ENCODE measurements at regions not wholly inside any gene's neighbourhood (a gene's known extent, or its start where the extent isn't known, plus 50 kb on each side); places are given as distances from the start of the nearest gene placed in this dataset.

DNA sequence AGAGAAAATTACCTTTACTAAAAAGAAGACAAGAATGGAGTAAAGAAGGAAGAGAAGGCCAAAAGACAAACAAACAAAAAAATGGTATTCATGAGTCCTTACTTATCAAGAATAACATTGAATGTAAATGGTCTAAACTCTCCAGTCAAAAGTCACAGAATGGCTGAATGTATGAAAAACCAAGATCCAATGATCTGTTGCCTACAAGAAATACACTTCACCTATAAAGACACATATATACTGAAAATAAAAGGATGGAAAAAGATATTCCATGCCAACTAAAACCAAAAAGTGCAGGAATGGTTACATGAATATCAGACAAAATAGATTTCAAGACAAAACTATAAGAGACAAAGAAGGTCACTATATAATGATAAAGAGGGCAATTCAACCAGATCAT is 65.0 kb upstream of the ASXL3 start:
- H3K4me2 ChIP-seq (ENCODE audit: control insufficient read depth, insufficient read depth), result no peak overlapping the region
- in situ Hi-C loops (cut with MboI), result no loop called here
- no peaks in the 10 kb centered on the region for H3K4me1 ChIP-seq (ENCODE audit: control insufficient read depth, insufficient read depth, low read length)
- H3K36me3 ChIP-seq (ENCODE audit: control insufficient read depth in 2 of 2, insufficient read depth in 2 of 2, low read length in 1 of 2), result no peaks in the 10 kb centered on the region
- no peak for TF ChIP-seq SUZ12 (IDR thresholded peaks at IDR 0.05; ENCODE audit: unreplicated experiment)
- TF ChIP-seq STAT1 (conservative IDR thresholded peaks at IDR 0.05), result no peak
- TF ChIP-seq CBX5 (IDR thresholded peaks at IDR 0.05; ENCODE audit: low read depth), result no peak
- TF ChIP-seq EZH2 (IDR thresholded peaks at IDR 0.05; ENCODE audit: borderline replicate concordance, control insufficient read depth, low read depth, low read length), result no peak
- no peak for TF ChIP-seq BRCA1 (IDR thresholded peaks at IDR 0.05; ENCODE audit: low read depth, low read length)
- TF ChIP-seq IKZF1 (conservative IDR thresholded peaks at IDR 0.05), result no peak
- TF ChIP-seq BCL3 (IDR thresholded peaks at IDR 0.05; ENCODE audit: borderline replicate concordance, insufficient read depth, low read depth, low read length, poor library complexity, severe bottlenecking), result no peak
- no peak for TF ChIP-seq NR2F1 (conservative IDR thresholded peaks at IDR 0.05)
- TF ChIP-seq POLR2A (IDR thresholded peaks at IDR 0.05; ENCODE audit: low read depth, low read length), result no peak
- TF ChIP-seq MYB (IDR thresholded peaks at IDR 0.05; ENCODE audit: borderline replicate concordance, low read depth, low read length), result no peak
- TF ChIP-seq POLR2AphosphoS2 (IDR thresholded peaks at IDR 0.05; ENCODE audit: low read depth, low read length), result no peak
- no peak for TF ChIP-seq NFYB (IDR thresholded peaks at IDR 0.05; ENCODE audit: insufficient read depth, low read depth, low read length)
- TF ChIP-seq, protein P1, sequence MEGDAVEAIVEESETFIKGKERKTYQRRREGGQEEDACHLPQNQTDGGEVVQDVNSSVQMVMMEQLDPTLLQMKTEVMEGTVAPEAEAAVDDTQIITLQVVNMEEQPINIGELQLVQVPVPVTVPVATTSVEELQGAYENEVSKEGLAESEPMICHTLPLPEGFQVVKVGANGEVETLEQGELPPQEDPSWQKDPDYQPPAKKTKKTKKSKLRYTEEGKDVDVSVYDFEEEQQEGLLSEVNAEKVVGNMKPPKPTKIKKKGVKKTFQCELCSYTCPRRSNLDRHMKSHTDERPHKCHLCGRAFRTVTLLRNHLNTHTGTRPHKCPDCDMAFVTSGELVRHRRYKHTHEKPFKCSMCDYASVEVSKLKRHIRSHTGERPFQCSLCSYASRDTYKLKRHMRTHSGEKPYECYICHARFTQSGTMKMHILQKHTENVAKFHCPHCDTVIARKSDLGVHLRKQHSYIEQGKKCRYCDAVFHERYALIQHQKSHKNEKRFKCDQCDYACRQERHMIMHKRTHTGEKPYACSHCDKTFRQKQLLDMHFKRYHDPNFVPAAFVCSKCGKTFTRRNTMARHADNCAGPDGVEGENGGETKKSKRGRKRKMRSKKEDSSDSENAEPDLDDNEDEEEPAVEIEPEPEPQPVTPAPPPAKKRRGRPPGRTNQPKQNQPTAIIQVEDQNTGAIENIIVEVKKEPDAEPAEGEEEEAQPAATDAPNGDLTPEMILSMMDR (IDR thresholded peaks at IDR 0.05 in 2 of 3, conservative IDR thresholded peaks at IDR 0.05 in 1 of 3; ENCODE audit: control insufficient read depth in 2 of 3, extremely low read depth in 1 of 3, insufficient read depth in 1 of 3, low read depth in 3 of 3, low read length in 3 of 3), result no peak
- no peak for TF ChIP-seq SREBF2 (IDR thresholded peaks at IDR 0.05; ENCODE audit: low read length)
- no peak for TF ChIP-seq CREB1 (IDR thresholded peaks at IDR 0.05; ENCODE audit: low read depth)
- no peak for TF ChIP-seq SREBF1 (IDR thresholded peaks at IDR 0.05; ENCODE audit: low read length)
- TF ChIP-seq TCF12 (IDR thresholded peaks at IDR 0.05; ENCODE audit: low read depth, low read length), result no peak
- TF ChIP-seq ZNF207 (IDR thresholded peaks at IDR 0.05; ENCODE audit: borderline replicate concordance), result no peak
- TF ChIP-seq CBFB (IDR thresholded peaks at IDR 0.05; ENCODE audit: low read depth), result no peak
- H3K9ac ChIP-seq (ENCODE audit: control insufficient read depth, insufficient read depth, low read length), result no peak overlapping the region
- DNase-seq (ENCODE audit: low read depth, low spot score) (no peak), ATAC-seq (no peak), FAIRE-seq (no peak)
- H3K4me3 ChIP-seq, result no peak overlapping the region
- BruUV-seq (replicated peaks), result no TSS peak
- no peaks in the 10 kb centered on the region for H3K27me3 ChIP-seq (replicated peaks in 1 of 2; ENCODE audit: control insufficient read depth in 2 of 2, insufficient read depth in 2 of 2, low read length in 1 of 2)
- RAD21 ChIA-PET (ENCODE audit: unreplicated experiment), result no interaction called here
- no peak overlapping the region for H2AFZ ChIP-seq (ENCODE audit: control insufficient read depth, low read depth, low read length)
- no peaks in the 10 kb centered on the region for H3K9me3 ChIP-seq (replicated peaks; ENCODE audit: control insufficient read depth, insufficient read depth, low read length)
- H3K79me2 ChIP-seq (ENCODE audit: control insufficient read depth, insufficient read depth, low read length), result no peaks in the 10 kb centered on the region
- CTCF ChIA-PET, result no interaction called here
- SMC1A ChIA-PET (ENCODE audit: uncharacterized antibody, unreplicated experiment), result no interaction called here
- intact Hi-C loops (cut with micrococcal nuclease; ENCODE audit: unreplicated experiment), result no loop called here
- H4K20me1 ChIP-seq (ENCODE audit: control insufficient read depth, insufficient read depth), result no peaks in the 10 kb centered on the region
- H3K27ac ChIP-seq (ENCODE audit: control insufficient read depth, insufficient read depth), result no peak overlapping the region
- POLR2A ChIA-PET, result no interaction called here
